ENCODE measurements at regions not wholly inside any gene's neighbourhood (a gene's known extent, or its start where the extent isn't known, plus 50 kb on each side); places are given as distances from the start of the nearest gene placed in this dataset.
"Not testable (repeated sequence)": the region's sequence is repeated elsewhere in the genome, so short reads cannot be mapped to it uniquely, and the experiment has no call there.

GRCh38 chr5:152527358-152528052, 122.4 kb upstream of the NMUR2 start:
- DNase-seq (ENCODE audit: low spot score) = peak; percentile 29

DNA sequence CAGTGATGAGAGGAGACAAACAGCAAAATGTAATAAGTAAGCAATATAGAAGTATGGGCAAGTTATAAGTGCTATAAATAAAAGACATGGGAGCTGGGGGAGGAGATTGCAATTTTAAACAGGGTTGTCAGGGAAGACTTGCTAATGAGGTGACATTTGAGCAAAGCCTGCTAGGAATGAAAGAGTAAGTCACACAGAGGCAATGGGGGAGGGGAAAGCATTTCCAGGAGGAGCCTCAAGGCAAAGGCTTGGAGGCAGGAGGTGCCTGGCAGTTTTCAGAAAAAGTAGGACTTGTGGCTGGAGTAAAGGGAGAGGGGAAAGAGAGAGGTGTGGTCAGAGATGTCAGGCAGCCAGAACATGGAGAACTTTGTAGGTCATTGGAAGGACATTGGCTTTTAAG, 124.4 kb upstream of the NMUR2 start:
- no peak for DNase-seq (ENCODE audit: low spot score)

DNA sequence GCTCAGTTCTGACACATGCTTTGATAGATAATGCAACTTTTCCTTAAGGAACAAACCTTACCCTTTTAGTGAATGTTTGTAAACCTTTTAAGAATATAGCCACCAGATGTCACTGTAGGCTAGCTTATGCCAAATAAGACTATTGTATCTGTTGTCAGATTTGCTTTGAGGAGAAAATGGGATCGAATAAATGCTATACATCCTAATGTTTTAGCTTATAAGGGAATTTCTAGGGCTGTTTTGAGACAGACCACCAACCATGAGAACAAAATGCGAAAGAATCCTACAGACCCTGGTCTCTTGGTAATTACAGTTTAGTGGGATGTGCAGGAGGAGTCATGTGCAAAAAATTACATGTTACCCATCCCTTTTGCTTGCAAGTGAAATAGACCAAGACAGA, 127.6 kb upstream of the NMUR2 start:
- DNase-seq (ENCODE audit: low spot score) = peak; percentile 50

GRCh38 chr5:152534641-152535040, 129.6 kb upstream of the NMUR2 start:
- DNase-seq (ENCODE audit: low spot score) = no peak

DNA sequence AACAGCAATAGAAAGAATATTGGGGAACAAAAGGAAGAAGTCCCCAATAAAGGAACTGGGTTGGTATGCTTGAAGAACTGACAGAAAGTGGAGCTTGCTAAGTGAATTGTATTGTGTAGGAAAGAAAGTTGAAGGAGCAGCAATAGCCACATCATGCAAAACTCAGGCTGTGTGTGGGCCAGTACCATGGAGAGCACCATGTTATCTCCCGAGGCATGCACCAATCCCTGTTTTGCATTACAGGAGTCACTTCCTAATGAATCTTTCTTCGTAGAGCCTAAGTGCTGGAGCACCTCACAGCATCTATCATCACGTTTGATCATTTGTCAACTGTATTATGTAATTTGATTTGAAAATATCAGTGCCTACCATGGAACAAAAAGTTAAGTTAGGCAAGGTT, 137.7 kb upstream of the NMUR2 start:
- no peak for DNase-seq (ENCODE audit: low spot score)

DNA sequence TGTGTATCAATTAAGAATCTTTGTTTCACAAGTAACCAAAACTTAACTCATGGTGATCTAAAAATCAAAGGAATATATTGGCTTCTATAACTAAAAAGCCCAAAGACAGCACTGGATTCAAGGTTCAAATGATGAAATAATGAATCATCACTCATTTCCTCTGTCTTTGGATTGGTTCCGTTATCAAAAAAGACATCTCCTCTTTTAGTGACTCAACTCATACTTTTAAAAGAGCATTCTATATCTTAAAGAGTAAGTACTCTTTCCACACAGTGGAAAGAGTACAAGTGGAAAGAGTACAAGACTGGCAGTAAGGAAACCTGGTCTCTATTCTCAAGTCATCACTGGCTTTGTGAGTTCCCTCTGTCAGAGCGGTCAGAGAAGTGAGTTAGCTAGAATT, 141.4 kb upstream of the NMUR2 start:
- DNase-seq (ENCODE audit: low spot score) = no peak

DNA sequence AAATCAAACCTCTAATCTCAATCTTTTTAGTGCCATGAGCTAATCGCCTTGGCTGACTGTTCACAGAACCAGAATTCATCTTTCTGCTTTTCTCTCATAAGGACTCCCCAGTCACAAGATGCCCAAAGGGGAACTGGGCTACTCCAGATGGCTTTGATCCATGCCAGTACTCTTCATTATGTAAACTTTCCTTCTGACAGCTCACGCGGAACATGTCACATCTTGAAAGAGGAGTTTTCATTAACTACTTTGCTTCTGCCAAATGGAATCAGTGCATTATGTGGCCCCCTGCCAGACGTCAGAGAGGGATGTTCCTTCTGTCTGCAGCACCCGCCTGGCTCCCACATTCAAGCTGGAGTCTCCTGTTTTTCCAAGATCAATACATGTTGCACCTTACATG, 142.1 kb upstream of the NMUR2 start:
- no peak for DNase-seq (ENCODE audit: low spot score)

GRCh38 chr5:152549709-152550108, 144.6 kb upstream of the NMUR2 start:
- DNase-seq (ENCODE audit: low spot score) = no peak

- DNase-seq (ENCODE audit: low spot score) = no peak
Measured at GRCh38 chr5:152551061-152551460, 146.0 kb upstream of the NMUR2 start.

- no peak for DNase-seq (ENCODE audit: low spot score)
Measured at GRCh38 chr5:152556784-152557183, 151.7 kb upstream of the NMUR2 start.

- DNase-seq (ENCODE audit: low spot score) = peak; percentile 42
Measured at GRCh38 chr5:152560512-152561137, 155.5 kb upstream of the NMUR2 start.

- no peak for DNase-seq (ENCODE audit: low spot score)
Measured at GRCh38 chr5:152568016-152568415, 162.9 kb upstream of the NMUR2 start.

- no peak for DNase-seq (ENCODE audit: low spot score)
Measured at GRCh38 chr5:152572812-152573211, 167.7 kb upstream of the NMUR2 start.

DNA sequence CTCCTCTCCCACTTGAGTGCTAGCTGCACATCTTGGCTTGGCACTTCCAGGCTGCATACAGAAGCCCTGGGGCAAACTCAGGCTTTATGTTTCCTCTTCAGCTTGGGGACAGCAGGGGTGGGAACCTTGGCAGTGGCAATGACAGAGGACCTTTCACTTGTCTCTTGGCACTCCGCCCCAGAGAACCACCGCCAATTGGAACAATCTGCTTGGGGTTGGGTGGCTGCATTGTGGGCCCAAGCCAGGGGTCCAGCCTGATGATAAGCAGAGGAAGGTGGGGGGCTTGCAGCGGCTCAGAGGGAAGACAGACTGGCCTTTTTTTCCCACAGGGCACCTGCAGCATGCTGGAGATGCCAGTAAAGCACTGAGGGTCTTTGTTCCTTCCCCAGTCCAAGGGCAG, 179.0 kb upstream of the NMUR2 start:
- DNase-seq (ENCODE audit: low spot score) = no peak

- DNase-seq (ENCODE audit: low spot score) = no peak
Measured at GRCh38 chr5:152592416-152592815, 187.3 kb upstream of the NMUR2 start.

DNA sequence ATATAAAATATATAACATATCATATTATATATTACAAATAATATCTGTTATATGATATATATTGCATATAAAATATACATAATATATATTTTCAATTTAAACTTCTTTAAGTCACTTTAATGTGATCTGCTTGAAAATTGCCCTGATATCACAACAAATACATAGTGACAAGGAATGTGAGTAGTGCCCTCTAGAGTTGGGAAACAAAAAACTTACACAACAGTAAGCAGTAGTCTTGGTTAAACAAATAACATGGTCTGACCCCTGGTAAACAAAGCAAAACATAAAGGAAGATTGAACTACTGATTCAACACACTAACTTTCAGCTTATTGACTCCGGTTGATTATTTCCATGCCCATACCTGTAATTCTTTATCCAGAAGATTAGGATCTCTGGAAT, 188.3 kb upstream of the NMUR2 start:
- no peak for DNase-seq (ENCODE audit: low spot score)

DNA sequence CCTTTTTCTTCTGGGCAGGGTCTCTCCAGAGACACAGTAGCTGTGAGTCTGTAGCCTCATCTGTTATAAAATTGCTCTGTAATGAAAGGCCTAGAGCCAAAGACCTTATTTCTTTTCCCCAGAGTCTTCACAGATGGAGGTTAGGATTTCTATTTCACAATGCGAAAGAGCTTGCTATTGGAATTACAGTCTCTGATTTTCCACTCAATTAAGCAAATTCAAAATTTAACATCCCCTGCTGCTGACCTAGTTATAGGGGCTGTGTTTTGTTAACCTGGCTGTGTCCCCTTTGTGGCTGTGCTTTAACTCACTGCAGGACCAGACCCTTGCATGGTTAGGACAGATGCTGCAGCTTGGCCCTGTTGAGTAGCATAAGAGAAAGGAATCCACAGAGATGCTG, 190.3 kb upstream of the NMUR2 start:
- DNase-seq (ENCODE audit: low spot score) = no peak

- DNase-seq (ENCODE audit: low spot score) = no peak
Measured at GRCh38 chr5:152599096-152599495, 194.0 kb upstream of the NMUR2 start.

- no peak for DNase-seq (ENCODE audit: low spot score)
Measured at GRCh38 chr5:152601806-152602732, 197.0 kb upstream of the NMUR2 start.

GRCh38 chr5:152606050-152606449, 201.0 kb upstream of the NMUR2 start:
- not testable (repeated sequence) for DNase-seq (ENCODE audit: low spot score)

- no peak for DNase-seq (ENCODE audit: low spot score)
Measured at GRCh38 chr5:152606776-152607364, 201.8 kb upstream of the NMUR2 start.

GRCh38 chr5:152607401-152608160, 202.5 kb upstream of the NMUR2 start:
- DNase-seq (ENCODE audit: low spot score) = no peak
